ENCODE measurements at regions not wholly inside any gene's neighbourhood (a gene's known extent, or its start where the extent isn't known, plus 50 kb on each side); places are given as distances from the start of the nearest gene placed in this dataset.

DNA sequence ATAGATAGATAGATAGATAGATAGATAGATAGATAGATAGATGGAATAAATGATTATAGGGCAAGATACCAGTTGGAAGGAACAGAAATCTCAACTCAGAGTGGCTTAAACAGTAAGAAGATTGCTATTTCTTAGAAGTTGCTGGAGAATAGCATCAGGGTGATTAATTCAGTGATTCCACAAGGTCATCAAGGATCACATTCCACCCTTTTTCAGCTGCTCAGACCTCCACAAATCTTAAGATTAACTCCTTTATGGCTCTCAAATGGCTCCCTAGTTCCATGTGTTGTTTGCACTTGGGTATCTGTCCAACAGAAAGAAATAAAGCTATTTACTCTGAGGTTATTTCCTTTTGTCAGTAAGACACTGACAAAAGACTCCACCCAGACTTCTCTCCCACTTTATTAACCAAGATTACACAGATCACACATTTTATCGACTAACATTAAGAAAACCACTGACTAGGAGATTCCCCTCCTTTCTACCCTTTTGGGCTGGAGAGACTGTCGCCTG is 68.3 kb upstream of the KIF16B start:
- Histone ChIP-seq H3K27ac (ENCODE audit: low read length) (no peak overlapping the region), H3K4me3 (ENCODE audit: low read length) (no peak overlapping the region), H3K4me2 (ENCODE audit: low read length) (no peak overlapping the region), H4K20me1 (ENCODE audit: insufficient read depth) (no peaks in the 10 kb centered on the region), H2AFZ (ENCODE audit: low read depth, low read length) (no peak overlapping the region), H3K27me3 (ENCODE audit: insufficient read depth, low read depth, low read length) (no peaks in the 10 kb centered on the region), H3K9me2 (ENCODE audit: insufficient read depth, low read length) (no peaks in the 10 kb centered on the region), H3F3A (ENCODE audit: insufficient read depth, low read length, poor library complexity, severe bottlenecking) (no peaks in the 10 kb centered on the region), H3K79me2 (replicated peaks; ENCODE audit: insufficient read depth, low read length) (no peaks in the 10 kb centered on the region), H3K36me3 (ENCODE audit: insufficient read depth, low read length) (no peaks in the 10 kb centered on the region), H3K9me3 (ENCODE audit: low read length) (no peaks in the 10 kb centered on the region), H3K9ac (ENCODE audit: low read length) (no peak overlapping the region)
- TF ChIP-seq CTCF (IDR thresholded peaks at IDR 0.05; ENCODE audit: poor library complexity, severe bottlenecking) (no peak), MXI1 (conservative IDR thresholded peaks at IDR 0.05; ENCODE audit: poor library complexity, severe bottlenecking) (no peak), POLR2AphosphoS5 (IDR thresholded peaks at IDR 0.05) (no peak), EP300 (conservative IDR thresholded peaks at IDR 0.05; ENCODE audit: poor library complexity, severe bottlenecking) (no peak), TAF1 (IDR thresholded peaks at IDR 0.05; ENCODE audit: low read depth) (no peak), RAD21 (conservative IDR thresholded peaks at IDR 0.05) (no peak), EZH2 (IDR thresholded peaks at IDR 0.05; ENCODE audit: borderline replicate concordance, insufficient read depth, low read length, poor library complexity, severe bottlenecking) (no peak), SMC3 (conservative IDR thresholded peaks at IDR 0.05; ENCODE audit: poor library complexity) (no peak)
- TF ChIP-seq, protein P1, sequence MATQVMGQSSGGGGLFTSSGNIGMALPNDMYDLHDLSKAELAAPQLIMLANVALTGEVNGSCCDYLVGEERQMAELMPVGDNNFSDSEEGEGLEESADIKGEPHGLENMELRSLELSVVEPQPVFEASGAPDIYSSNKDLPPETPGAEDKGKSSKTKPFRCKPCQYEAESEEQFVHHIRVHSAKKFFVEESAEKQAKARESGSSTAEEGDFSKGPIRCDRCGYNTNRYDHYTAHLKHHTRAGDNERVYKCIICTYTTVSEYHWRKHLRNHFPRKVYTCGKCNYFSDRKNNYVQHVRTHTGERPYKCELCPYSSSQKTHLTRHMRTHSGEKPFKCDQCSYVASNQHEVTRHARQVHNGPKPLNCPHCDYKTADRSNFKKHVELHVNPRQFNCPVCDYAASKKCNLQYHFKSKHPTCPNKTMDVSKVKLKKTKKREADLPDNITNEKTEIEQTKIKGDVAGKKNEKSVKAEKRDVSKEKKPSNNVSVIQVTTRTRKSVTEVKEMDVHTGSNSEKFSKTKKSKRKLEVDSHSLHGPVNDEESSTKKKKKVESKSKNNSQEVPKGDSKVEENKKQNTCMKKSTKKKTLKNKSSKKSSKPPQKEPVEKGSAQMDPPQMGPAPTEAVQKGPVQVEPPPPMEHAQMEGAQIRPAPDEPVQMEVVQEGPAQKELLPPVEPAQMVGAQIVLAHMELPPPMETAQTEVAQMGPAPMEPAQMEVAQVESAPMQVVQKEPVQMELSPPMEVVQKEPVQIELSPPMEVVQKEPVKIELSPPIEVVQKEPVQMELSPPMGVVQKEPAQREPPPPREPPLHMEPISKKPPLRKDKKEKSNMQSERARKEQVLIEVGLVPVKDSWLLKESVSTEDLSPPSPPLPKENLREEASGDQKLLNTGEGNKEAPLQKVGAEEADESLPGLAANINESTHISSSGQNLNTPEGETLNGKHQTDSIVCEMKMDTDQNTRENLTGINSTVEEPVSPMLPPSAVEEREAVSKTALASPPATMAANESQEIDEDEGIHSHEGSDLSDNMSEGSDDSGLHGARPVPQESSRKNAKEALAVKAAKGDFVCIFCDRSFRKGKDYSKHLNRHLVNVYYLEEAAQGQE (IDR thresholded peaks at IDR 0.05; ENCODE audit: borderline replicate concordance): no peak

DNA sequence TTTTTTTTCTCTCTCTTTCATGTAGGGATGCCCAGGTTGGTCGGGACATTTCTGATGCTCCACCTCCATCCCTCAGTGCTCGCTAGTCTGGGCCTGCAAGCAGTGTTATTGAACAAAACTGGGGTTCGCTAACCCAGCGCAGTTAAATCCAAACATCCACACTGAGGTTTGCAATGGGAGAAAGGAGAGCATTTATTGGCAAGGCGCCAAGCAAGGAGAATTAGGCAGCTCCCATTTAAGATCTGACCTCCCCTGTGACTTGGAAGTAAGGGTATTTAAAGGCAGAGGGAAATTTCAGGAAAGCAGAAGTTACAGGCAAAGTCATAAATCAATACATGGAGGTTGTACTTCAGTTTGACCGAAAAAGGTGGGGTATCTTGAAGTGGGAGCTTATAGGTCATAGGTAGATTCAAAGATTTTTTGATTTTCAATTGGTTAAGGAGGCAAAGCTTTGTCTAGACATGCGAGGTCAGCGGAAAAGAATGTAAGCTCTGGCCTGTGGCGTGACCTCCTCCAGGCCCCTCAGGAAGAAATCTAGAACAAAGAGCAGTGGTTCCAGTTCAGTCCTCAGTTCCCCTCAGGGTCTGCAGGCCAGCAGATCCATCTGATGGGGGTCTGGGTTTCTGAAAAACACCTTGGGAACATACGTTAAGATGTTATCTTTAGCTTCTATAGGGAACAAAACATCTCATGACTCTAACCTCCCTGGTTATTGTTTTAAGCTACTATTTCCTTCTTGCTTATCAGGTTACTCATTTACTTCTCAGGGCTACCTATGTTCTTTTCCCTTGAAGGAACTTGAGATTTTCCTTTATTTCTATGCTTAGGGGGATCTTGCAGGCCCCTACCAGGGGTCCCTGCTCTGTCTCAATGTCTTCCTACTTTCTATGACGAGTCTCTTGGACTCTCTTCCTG is 66.0 kb upstream of the KIF16B start:
- no peaks in the 10 kb centered on the region for H3K9me2 ChIP-seq (ENCODE audit: insufficient read depth, low read length)
- no peaks in the 10 kb centered on the region for H3K9me3 ChIP-seq (ENCODE audit: low read length)
- no peaks in the 10 kb centered on the region for H3F3A ChIP-seq (ENCODE audit: insufficient read depth, low read length, poor library complexity, severe bottlenecking)
- H3K27ac ChIP-seq (ENCODE audit: low read length): no peak overlapping the region
- no peak overlapping the region for H3K9ac ChIP-seq (ENCODE audit: low read length)
- H2AFZ ChIP-seq (ENCODE audit: low read depth, low read length): no peak overlapping the region
- no peaks in the 10 kb centered on the region for H3K27me3 ChIP-seq (ENCODE audit: insufficient read depth, low read depth, low read length)
- H3K36me3 ChIP-seq (ENCODE audit: insufficient read depth, low read length): no peaks in the 10 kb centered on the region
- H3K4me2 ChIP-seq (ENCODE audit: low read length): no peak overlapping the region
- H4K20me1 ChIP-seq (ENCODE audit: insufficient read depth): no peaks in the 10 kb centered on the region
- H3K79me2 ChIP-seq (replicated peaks; ENCODE audit: insufficient read depth, low read length): no peaks in the 10 kb centered on the region
- TF ChIP-seq, protein P1 (IDR thresholded peaks at IDR 0.05; ENCODE audit: borderline replicate concordance): no peak
- no peak for TF ChIP-seq EZH2 (IDR thresholded peaks at IDR 0.05; ENCODE audit: borderline replicate concordance, insufficient read depth, low read length, poor library complexity, severe bottlenecking)
- TF ChIP-seq RAD21 (conservative IDR thresholded peaks at IDR 0.05): no peak
- TF ChIP-seq EP300 (conservative IDR thresholded peaks at IDR 0.05; ENCODE audit: poor library complexity, severe bottlenecking): no peak
- TF ChIP-seq SMC3 (conservative IDR thresholded peaks at IDR 0.05; ENCODE audit: poor library complexity): no peak
- no peak for TF ChIP-seq TAF1 (IDR thresholded peaks at IDR 0.05; ENCODE audit: low read depth)
- TF ChIP-seq MXI1 (conservative IDR thresholded peaks at IDR 0.05; ENCODE audit: poor library complexity, severe bottlenecking): no peak
- TF ChIP-seq CTCF (IDR thresholded peaks at IDR 0.05; ENCODE audit: poor library complexity, severe bottlenecking): no peak
- no peak for TF ChIP-seq POLR2AphosphoS5 (IDR thresholded peaks at IDR 0.05)
- no peak overlapping the region for H3K4me3 ChIP-seq (ENCODE audit: low read length)

Measured in neural cell (in vitro differentiated cells).